GM12891 (cell line): ENCODE measurements at regions not wholly inside any gene's neighbourhood (a gene's known extent, or its start where the extent isn't known, plus 50 kb on each side); places are given as distances from the start of the nearest gene placed in this dataset.
"Not testable (repeated sequence)": the region's sequence is repeated elsewhere in the genome, so short reads cannot be mapped to it uniquely, and the experiment has no call there.

Experiments
- DNase-seq: peaks from one replicate; pipeline ENCODE4 v3.0.0; 2011; ENCODE audit warnings: low spot score; ENCODE audit not compliant: insufficient read length
- FAIRE-seq: peaks from 2 replicates; lab custom pipeline; 2011; peaks lifted over from hg19 to GRCh38; lab: Jason Lieb, UNC
- PAX5 ChIP-seq: IDR thresholded peaks from 2 replicates; pipeline ENCODE4 v1.6.1; 2011; ENCODE audit warnings: low read length, moderate library complexity, mild to moderate bottlenecking; ENCODE audit not compliant: insufficient read depth, severe bottlenecking
- POLR2A ChIP-seq: IDR thresholded peaks from 2 replicates; pipeline ENCODE4 v1.6.1; 2011; ENCODE audit warnings: low read depth, low read length, control low read depth
- POLR2AphosphoS5 ChIP-seq: IDR thresholded peaks from 2 replicates; pipeline ENCODE4 v1.6.1; 2011; ENCODE audit warnings: low read depth, low read length, control low read depth
- POU2F2 ChIP-seq: IDR thresholded peaks from 2 replicates; pipeline ENCODE4 v1.6.1; 2011; ENCODE audit warnings: low read depth, mild to moderate bottlenecking, control low read depth, low read length, moderate library complexity
- SPI1 ChIP-seq: IDR thresholded peaks from 2 replicates; pipeline ENCODE4 v1.6.1; 2011; ENCODE audit warnings: low read depth, low read length, control low read depth
- TAF1 ChIP-seq: IDR thresholded peaks from 2 replicates; pipeline ENCODE4 v1.6.1; 2011; ENCODE audit warnings: low read depth, low read length, control low read depth

GRCh38 chr3:78091478-78092119 is 1051.7 kb downstream of the ROBO2 start:
- DNase-seq (no peak), FAIRE-seq (no peak)

GRCh38 chr3:78092574-78092973 is 1052.7 kb downstream of the ROBO2 start:
- FAIRE-seq, DNase-seq: not testable (repeated sequence)

More at GRCh38 chr3:78091478-78092119, 1051.7 kb downstream of the ROBO2 start:
- TF ChIP-seq PAX5 = no peak
- no peak for TF ChIP-seq POLR2A
- TF ChIP-seq POU2F2 = no peak
- TF ChIP-seq POLR2AphosphoS5 = no peak
- TF ChIP-seq TAF1 = no peak

- no peak for DNase-seq
- no peak for TF ChIP-seq PAX5
- TF ChIP-seq SPI1 = no peak
- TF ChIP-seq POLR2AphosphoS5 = no peak
- TF ChIP-seq TAF1 = no peak
- TF ChIP-seq POU2F2 = no peak
- no peak for TF ChIP-seq POLR2A
- no peak for FAIRE-seq
Measured at GRCh38 chr3:78096488-78097255, 1056.8 kb downstream of the ROBO2 start.

GRCh38 chr3:78098367-78098766 is 1058.5 kb downstream of the ROBO2 start:
- FAIRE-seq (no peak), DNase-seq (no peak)
- TF ChIP-seq POU2F2 (no peak), POLR2A (no peak), TAF1 (no peak), PAX5 (no peak), SPI1 (no peak), POLR2AphosphoS5 (no peak)

GRCh38 chr3:78101384-78101783 is 1061.5 kb downstream of the ROBO2 start:
- TF ChIP-seq PAX5 (no peak), POU2F2 (no peak), POLR2A (no peak), TAF1 (no peak)
- DNase-seq = no peak

GRCh38 chr3:78108269-78108961 is 1068.5 kb downstream of the ROBO2 start:
- DNase-seq, FAIRE-seq: not testable (repeated sequence)

More at GRCh38 chr3:78101384-78101783, 1061.5 kb downstream of the ROBO2 start:
- no peak for FAIRE-seq

GRCh38 chr3:78112291-78113010 is 1072.6 kb downstream of the ROBO2 start:
- DNase-seq = no peak
- no peak for TF ChIP-seq POLR2A
- TF ChIP-seq PAX5 = no peak
- no peak for TF ChIP-seq SPI1
- no peak for TF ChIP-seq POU2F2
- TF ChIP-seq TAF1 = no peak
- TF ChIP-seq POLR2AphosphoS5 = no peak
- no peak for FAIRE-seq

GRCh38 chr3:78115983-78116382 is 1076.1 kb downstream of the ROBO2 start:
- FAIRE-seq (no peak), DNase-seq (no peak)
- TF ChIP-seq TAF1 (no peak), POU2F2 (no peak), SPI1 (no peak), PAX5 (no peak), POLR2AphosphoS5 (no peak), POLR2A (no peak)

GRCh38 chr3:78116874-78117273 is 1077.0 kb downstream of the ROBO2 start:
- TF ChIP-seq POLR2A (no peak), POU2F2 (no peak), POLR2AphosphoS5 (no peak), PAX5 (no peak), SPI1 (no peak), TAF1 (no peak)
- no peak for DNase-seq
- no peak for FAIRE-seq
